ENCODE measurements at regions not wholly inside any gene's neighbourhood (a gene's known extent, or its start where the extent isn't known, plus 50 kb on each side); places are given as distances from the start of the nearest gene placed in this dataset.

GRCh38 chr21:39036581-39036980, 146.7 kb downstream of the PSMG1 start:
- Histone ChIP-seq H3K4me1 (ENCODE audit: control insufficient read depth, extremely low read depth, insufficient read depth, low read length) (peaks cover 28% of the 10 kb centered on the region), H3K36me3 (ENCODE audit: control insufficient read depth in 2 of 2, extremely low read depth in 1 of 2, insufficient read depth in 2 of 2, low read length in 2 of 2) (no peaks in the 10 kb centered on the region), H3K4me2 (ENCODE audit: insufficient read depth, low read length) (no peak overlapping the region), H4K20me1 (replicated peaks; ENCODE audit: control insufficient read depth, extremely low read depth, insufficient read depth, low read length) (no peaks in the 10 kb centered on the region), H3K79me2 (ENCODE audit: control insufficient read depth, insufficient read depth, low read length) (no peaks in the 10 kb centered on the region), H2AFZ (ENCODE audit: low read depth, low read length) (no peak overlapping the region), H3K9ac (replicated peaks; ENCODE audit: extremely low read depth, insufficient read depth, low read length) (no peak overlapping the region), H3K9me1 (replicated peaks; ENCODE audit: control insufficient read depth, extremely low read depth, insufficient read depth, low read length) (no peaks in the 10 kb centered on the region), H3K9me3 (replicated peaks; ENCODE audit: control insufficient read depth, insufficient read depth, low read length) (no peaks in the 10 kb centered on the region), H3K27ac (ENCODE audit: insufficient read depth, low read depth, low read length) (no peak overlapping the region), H3K27me3 (ENCODE audit: control insufficient read depth in 2 of 2, insufficient read depth in 2 of 2, low read length in 2 of 2) (no peaks in the 10 kb centered on the region), H3K4me3 (replicated peaks in 1 of 3; ENCODE audit: insufficient read depth in 1 of 3, low read depth in 1 of 3, low read length in 3 of 3) (no peak overlapping the region)
- POLR2A ChIA-PET: no interaction called here
- CTCF ChIA-PET: interaction anchor here (0.6 to 1.8 kb wide), 3 partner anchors 14 to 293 kb away, joined by 3 to 5 read pairs (median 4); no protein-coding TSS in a partner anchor
- BruUV-seq (replicated peaks): no TSS peak
- FAIRE-seq: no peak
- TF ChIP-seq POLR2AphosphoS5 (IDR thresholded peaks at IDR 0.05; ENCODE audit: insufficient read depth, low read depth, low read length) (no peak), JUN (IDR thresholded peaks at IDR 0.05; ENCODE audit: borderline replicate concordance, insufficient read depth, insufficient read length, low read depth) (no peak), POLR2A (IDR thresholded peaks at IDR 0.05; ENCODE audit: low read depth, low read length) (no peak), FOS (IDR thresholded peaks at IDR 0.05; ENCODE audit: borderline replicate concordance, insufficient read depth, low read length) (no peak), MAX (IDR thresholded peaks at IDR 0.05; ENCODE audit: insufficient read depth, insufficient read length) (no peak), GATA2 (IDR thresholded peaks at IDR 0.05; ENCODE audit: insufficient read depth, insufficient read length, low read depth, low read length) (no peak), EZH2 (IDR thresholded peaks at IDR 0.05; ENCODE audit: borderline replicate concordance, low read depth, low read length, severe bottlenecking) (no peak), MYC (IDR thresholded peaks at IDR 0.05; ENCODE audit: low read depth, low read length) (no peak), CTCF (IDR thresholded peaks at IDR 0.05; ENCODE audit: extremely low read depth in 1 of 2, insufficient read depth in 1 of 2, low read depth in 1 of 2, low read length in 2 of 2) (no peak)
- DNase-seq (ENCODE audit: low read depth, low spot score): no peak
- dilution Hi-C loops (cut with MboI; ENCODE audit: extremely low pct_ligation_motif_present, low sequenced_read_pairs) (no loop called here), intact Hi-C loops (cut with micrococcal nuclease) (no loop called here)

All from endothelial cell of umbilical vein (primary cell).